ENCODE measurements at regions not wholly inside any gene's neighbourhood (a gene's known extent, or its start where the extent isn't known, plus 50 kb on each side); places are given as distances from the start of the nearest gene placed in this dataset.

DNA sequence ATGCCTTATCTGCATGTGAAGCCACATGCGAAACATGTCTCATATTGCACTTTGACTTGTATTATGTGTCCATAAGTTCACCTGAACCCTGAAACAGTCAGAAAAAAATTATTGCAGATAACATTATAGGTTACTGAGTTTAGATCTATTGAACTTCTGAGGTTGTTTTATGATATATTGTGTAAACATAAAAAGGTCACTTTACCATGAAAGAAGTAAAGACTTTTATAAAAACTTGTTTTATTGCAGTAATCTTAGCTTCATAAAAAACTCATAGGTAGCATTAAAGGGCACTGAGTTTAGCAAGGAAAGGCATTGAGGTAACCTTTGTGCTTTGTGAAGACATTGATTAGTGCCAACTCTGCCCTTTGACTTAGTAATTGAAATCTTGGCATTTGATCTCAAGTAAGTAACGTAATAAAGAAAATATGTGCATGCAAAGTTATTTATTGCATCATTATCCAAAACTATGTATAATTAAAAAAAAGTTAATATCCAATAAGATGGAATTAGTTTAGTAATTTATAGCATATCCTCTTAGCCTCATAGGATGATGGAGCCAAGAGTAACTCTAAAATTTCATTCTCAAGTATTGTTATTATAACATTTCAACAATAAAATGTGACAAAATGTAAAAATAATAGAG, 313.3 kb upstream of the ATP2B1 start:
- no peak for DNase-seq

DNA sequence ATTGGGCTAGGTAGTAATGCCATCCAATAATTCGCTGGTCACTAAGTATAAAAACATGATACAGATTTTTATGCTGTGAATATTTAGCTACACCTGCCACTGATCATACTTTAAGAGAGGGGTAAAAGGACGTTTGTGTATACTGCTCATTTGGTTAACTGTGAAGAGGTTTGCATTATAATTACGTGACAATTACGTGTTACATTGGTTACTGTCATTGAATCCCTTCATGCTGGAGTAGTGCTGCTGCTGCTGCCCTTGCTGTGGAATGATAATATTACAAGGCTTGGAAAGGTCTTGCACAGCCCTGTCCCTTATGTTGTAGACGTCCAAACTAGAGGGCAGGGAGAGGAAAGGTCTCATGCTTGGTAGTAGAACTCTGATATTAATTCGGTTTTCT, 312.2 kb upstream of the ATP2B1 start:
- no peak for DNase-seq

GRCh38 chr12:90020436-90020835, 311.8 kb upstream of the ATP2B1 start:
- DNase-seq = no peak

DNA sequence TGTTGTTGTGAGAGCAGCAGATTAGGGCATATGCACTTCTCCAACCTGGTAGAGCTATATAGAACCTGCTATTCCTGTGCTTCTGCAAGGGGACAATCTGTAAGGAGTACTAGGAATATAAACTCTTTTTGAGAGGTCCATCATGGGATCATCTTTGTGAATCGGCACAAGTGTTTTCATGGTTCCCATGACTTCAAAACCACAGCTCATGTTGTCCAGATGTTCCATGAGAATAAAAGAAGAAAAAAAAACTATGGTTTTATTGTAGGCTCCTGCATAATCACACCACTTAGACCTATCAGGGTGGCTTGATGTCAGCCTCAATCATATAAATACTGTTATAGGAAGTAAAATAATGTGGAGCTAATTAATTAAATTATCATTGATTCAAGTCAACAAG, 311.4 kb upstream of the ATP2B1 start:
- DNase-seq = no peak

DNA sequence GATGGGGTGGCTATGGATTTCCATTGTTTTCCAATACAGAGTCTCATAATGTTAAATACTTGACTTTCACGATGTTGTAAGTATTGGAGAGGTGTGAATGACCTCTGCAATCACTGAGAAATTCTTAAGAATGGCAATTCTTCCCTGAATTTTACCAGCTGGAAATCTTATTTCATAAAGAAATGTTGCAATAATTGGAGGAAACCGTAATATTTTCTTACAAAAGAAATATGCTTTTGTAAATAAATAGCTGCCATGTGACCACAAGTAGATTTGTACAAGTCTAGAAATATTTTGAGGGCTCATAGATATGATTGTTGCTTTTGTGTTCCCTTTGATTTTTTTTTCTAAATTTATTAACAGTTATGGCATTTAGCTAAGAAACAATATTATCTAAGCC, 308.7 kb upstream of the ATP2B1 start:
- no peak for DNase-seq

- DNase-seq = no peak
Observed at GRCh38 chr12:90015228-90015627, 306.6 kb upstream of the ATP2B1 start.

DNA sequence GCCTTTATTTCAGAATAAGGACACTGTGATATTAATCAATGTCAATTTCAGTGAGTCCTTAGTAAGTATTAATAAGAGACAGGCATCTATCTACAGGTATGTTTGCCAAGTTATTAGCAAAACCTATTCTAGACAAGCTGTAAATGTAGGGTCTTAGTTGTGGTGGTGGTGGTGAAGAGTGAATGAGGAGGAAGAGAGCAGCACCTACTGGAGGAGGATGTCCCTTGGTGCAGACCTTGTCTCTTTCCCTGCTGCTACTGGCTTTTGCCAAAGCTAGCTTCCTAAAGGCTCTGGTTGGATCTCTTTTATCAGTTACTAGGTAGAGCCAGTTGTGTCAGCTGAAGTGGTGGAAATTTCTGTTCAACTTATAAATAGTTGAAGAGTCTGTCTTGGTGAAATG, 304.8 kb upstream of the ATP2B1 start:
- no peak for DNase-seq

GRCh38 chr12:90010089-90010488, 301.5 kb upstream of the ATP2B1 start:
- no peak for DNase-seq

GRCh38 chr12:90008277-90008676, 299.6 kb upstream of the ATP2B1 start:
- no peak for DNase-seq

DNA sequence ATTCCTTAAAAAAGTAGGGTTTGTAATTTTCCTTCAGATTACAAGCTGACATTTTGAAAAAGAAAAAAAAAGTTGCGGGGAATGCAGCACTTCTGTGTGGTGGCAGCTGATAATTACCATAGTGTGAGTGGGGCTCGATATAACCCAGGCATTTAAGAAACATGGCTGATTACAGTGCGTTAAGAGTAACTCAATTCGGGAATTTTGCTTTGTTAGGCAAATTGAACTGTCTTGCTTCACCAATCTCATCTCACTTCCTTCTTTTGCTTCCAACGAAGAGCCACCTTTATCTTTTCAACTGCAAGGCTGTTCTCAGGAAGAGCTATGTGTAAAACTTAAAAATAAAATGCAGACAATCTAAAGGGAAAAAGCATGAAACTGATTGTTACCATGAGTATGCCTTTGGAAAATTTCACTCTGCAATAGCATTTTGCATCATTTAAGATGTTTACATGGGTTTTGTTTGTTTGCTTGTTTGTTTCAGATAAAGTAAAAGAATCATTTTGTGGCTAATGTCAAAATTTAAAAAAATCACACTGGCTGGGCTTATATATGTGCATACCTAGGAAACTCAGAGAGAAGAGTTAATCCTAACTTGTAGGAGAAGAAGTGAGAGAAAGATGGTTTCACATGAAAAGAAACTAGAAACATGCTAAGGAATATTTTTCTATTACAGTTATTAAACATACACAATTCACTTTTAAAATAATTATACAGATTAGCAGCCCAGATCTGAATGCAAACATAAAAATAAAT, 295.9 kb upstream of the ATP2B1 start:
- DNase-seq = no peak

DNA sequence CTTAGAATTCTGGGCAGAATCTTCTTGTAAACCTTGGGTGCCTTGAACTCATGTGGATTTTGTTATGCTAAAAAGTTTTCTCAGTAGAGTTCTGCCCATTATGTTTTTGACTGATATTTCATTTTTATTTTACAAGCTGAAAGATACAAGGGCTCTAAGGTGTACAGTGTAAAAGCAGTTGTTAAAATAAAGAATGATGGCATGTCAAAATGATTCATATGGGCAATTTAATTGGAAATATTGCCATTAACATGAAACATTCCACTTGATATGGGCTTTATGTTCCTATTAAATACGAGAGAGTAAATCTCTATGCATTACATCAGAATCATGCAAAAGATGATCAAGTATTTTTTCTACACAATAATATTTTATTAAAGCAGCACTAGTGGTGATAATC, 295.1 kb upstream of the ATP2B1 start:
- DNase-seq = no peak

GRCh38 chr12:90000721-90001120, 292.1 kb upstream of the ATP2B1 start:
- DNase-seq = no peak

DNA sequence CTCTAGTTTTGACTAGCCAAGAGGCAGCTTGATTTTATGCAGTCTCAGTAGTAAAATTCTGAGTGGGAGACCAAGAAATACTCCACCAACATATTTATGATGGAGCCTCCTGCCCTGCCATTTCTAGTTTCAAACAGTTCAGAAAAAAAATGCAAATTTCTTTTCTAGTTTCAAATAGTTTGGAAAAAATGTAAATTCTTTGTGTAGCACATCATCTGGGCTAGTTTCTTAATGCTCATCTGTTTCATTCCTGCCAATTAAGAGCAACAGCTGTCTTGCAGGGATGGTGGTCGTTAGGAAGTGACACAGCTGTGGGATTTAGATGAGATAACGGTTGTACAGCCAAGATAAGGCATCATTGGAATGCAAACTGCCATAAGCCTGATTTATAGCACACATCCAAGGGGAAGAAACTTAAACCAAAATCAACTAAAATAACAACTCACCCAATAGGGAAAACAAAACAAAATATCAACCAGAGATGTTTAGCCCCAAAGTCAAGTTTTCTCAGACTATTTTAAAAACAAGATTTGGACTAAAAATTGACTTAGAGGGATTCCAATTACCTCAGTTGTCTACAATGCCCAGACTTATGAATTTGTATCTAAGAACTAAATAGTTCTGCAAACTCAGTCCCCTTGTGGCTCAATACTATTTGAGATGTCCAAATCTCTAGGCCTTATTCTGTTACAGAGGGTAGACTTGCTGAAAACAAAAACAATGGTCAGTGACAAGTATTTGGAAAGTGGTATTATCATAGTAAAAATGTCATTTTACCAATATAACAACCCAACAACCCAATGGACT, 291.3 kb upstream of the ATP2B1 start:
- DNase-seq = no peak

GRCh38 chr12:89995870-89996269, 287.2 kb upstream of the ATP2B1 start:
- no peak for DNase-seq

DNA sequence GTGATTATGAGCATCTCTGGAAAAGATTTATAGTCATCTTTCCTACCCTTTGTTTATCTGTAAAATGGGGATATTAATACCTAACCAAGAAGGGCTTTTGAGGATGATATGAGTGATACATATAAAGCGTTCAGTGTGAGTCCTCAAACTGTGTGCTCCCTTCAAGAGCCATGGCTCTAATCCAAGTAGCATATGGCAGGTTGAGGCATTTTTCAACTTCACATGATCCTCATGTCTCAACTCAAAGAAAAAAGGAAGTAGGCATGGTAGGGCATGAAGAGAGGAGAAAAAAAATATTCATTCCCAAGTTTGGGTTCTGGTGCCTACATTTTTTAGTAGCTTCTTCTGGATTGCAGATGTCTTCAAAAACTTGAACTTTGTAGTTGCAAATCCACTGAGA, 286.3 kb upstream of the ATP2B1 start:
- DNase-seq = no peak

DNA sequence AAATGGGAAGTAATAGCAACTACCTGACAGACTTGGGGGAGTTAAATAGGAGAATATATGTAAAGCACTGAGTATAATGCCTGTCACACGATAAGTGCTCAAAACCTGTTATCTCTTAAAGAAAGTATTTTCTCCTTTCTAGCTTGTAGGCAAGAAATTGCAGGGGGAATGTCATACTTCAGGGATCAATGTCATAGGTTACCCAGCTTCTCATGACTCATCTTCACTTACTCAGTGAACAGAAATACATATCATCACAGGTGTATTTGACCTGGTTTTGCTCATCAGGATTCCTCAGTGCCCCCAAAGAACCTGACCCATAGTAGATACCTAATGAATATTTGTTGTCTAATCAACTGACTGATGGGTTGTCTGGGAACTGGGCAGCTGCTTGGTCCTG, 285.0 kb upstream of the ATP2B1 start:
- no peak for DNase-seq

- DNase-seq = no peak
Observed at GRCh38 chr12:89992668-89993451, 284.2 kb upstream of the ATP2B1 start.

GRCh38 chr12:89991807-89992590, 283.4 kb upstream of the ATP2B1 start:
- no peak for DNase-seq

DNA sequence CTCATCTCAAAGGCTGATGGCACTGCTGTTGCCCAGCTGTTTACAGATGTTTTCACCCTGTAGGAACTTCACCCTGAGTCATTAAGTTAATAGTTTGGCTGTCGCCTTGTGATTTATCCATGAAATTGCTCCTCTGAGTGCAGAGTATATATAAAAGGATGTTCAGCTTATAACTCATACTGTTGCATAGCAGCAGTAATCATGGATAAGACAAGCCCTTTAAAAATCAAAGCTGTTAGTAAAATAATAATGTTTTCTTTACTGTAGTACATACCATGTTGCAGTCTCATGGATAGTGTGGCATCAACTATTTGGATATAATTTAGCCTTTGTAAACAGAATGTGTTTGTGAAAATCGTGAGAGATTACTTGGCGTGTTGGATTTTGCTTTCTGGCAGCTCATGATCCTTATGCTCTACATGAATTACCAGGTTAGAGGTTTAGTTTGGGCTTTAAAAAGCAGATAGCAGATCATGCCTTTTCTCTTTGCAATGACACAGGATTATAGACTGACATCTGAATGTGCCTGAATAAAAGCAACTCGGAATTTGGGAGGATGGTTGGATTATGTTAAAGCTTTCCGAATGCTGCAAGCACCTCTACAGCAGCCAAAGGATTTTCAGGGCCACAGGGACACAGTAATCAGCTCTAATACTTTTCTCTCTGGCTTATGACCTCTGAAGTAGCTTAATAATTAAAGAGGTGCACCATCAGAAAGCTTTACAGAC, 279.7 kb upstream of the ATP2B1 start:
- no peak for DNase-seq

- DNase-seq = no peak
Observed at GRCh38 chr12:89985935-89986334, 277.3 kb upstream of the ATP2B1 start.

GRCh38 chr12:89984846-89985245, 276.2 kb upstream of the ATP2B1 start:
- DNase-seq = no peak

DNA sequence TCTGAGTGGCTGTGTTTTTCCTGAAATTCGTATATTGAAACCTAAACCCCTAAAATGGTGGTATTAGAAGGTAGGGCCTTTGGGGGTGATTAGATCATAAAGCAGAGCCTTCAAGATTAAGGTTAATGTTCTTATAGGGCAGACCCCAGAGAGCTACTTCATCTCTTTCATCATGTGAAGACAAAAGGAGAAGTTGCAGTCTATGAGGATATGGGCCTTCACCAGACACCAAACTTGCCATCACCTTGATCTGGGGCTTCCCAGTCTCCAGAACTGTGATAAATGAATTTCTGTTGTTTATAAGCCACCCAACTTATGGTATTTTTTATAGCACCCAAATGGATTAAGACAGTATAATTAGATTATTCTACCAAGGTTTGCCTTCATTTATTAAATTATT, 275.0 kb upstream of the ATP2B1 start:
- DNase-seq = no peak
